NB4 (cell line): ENCODE measurements at regions not wholly inside any gene's neighbourhood (a gene's known extent, or its start where the extent isn't known, plus 50 kb on each side); places are given as distances from the start of the nearest gene placed in this dataset.

Experiments used
- POLR2A ChIP-seq: IDR thresholded peaks from 2 replicates; pipeline ENCODE4 v1.6.1; 2011; ENCODE audit warnings: mild to moderate bottlenecking; ENCODE audit not compliant: insufficient read length; ENCODE audit errors: extremely low read depth
- TF ChIP-seq, protein P1 (sequence below): IDR thresholded peaks from one replicate; pipeline ENCODE4 v1.5.1; 2012; ENCODE audit warnings: low read depth, low read length
- TF ChIP-seq, protein P2 (sequence below): IDR thresholded peaks from 2 replicates; pipeline ENCODE4 v1.6.1; 2011; ENCODE audit warnings: low read depth, low read length

DNA sequence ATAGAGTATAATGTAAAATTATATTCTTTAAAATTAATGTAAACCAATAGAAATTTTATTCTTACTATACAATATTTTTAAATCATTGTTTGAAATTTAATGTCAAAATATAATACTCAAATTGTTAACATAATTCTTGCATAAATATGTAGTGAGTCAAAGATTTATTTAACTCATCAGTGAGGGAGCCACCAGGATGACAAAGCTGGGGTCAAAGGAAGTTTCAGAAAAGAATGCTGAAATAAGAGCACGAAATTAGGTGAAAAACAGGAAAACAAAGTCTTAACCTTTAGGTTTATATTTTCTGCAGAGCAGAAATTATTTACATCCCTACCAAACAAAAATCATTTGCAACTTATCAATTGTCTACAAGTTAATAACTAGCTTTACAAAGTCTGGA, 74.1 kb downstream of the DIPK2A start:
- TF ChIP-seq, protein P1, sequence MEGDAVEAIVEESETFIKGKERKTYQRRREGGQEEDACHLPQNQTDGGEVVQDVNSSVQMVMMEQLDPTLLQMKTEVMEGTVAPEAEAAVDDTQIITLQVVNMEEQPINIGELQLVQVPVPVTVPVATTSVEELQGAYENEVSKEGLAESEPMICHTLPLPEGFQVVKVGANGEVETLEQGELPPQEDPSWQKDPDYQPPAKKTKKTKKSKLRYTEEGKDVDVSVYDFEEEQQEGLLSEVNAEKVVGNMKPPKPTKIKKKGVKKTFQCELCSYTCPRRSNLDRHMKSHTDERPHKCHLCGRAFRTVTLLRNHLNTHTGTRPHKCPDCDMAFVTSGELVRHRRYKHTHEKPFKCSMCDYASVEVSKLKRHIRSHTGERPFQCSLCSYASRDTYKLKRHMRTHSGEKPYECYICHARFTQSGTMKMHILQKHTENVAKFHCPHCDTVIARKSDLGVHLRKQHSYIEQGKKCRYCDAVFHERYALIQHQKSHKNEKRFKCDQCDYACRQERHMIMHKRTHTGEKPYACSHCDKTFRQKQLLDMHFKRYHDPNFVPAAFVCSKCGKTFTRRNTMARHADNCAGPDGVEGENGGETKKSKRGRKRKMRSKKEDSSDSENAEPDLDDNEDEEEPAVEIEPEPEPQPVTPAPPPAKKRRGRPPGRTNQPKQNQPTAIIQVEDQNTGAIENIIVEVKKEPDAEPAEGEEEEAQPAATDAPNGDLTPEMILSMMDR, result no peak
- no peak for TF ChIP-seq POLR2A
- TF ChIP-seq, protein P2, sequence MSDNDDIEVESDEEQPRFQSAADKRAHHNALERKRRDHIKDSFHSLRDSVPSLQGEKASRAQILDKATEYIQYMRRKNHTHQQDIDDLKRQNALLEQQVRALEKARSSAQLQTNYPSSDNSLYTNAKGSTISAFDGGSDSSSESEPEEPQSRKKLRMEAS, result no peak
